ENCODE measurements at regions not wholly inside any gene's neighbourhood (a gene's known extent, or its start where the extent isn't known, plus 50 kb on each side); places are given as distances from the start of the nearest gene placed in this dataset.

- Histone ChIP-seq H3K9ac (no peak overlapping the region), H3K27me3 (no peaks in the 10 kb centered on the region), H3K4me1 (no peaks in the 10 kb centered on the region), H3K9me3 (ENCODE audit: low read depth) (no peaks in the 10 kb centered on the region), H3K36me3 (no peaks in the 10 kb centered on the region), H2AFZ (replicated peaks) (no peak overlapping the region), H3F3A (ENCODE audit: low read depth) (no peaks in the 10 kb centered on the region), H3K27ac (no peak overlapping the region), H3K79me2 (ENCODE audit: low read depth) (no peaks in the 10 kb centered on the region), H4K20me1 (ENCODE audit: low read depth) (no peaks in the 10 kb centered on the region), H3K4me3 (no peak overlapping the region), H3K4me2 (no peak overlapping the region)
- H3K36me3 Mint-ChIP-seq, result no peaks in the 10 kb centered on the region
- H3K27me3 Mint-ChIP-seq (ENCODE audit: insufficient read depth, low read depth), result peaks cover 2% of the 10 kb centered on the region
- no peak overlapping the region for H3K4me3 Mint-ChIP-seq
- no peak overlapping the region for H3K27ac Mint-ChIP-seq
- no peak for DNase-seq (ENCODE audit: low spot score)
- no peaks in the 10 kb centered on the region for H3K4me1 Mint-ChIP-seq
- TF ChIP-seq EZH2 (IDR thresholded peaks at IDR 0.05), result no peak
- no peak for TF ChIP-seq CTCF (IDR thresholded peaks at IDR 0.05)
- no peak for TF ChIP-seq EZH2phosphoT487 (IDR thresholded peaks at IDR 0.05)
- no peaks in the 10 kb centered on the region for H3K9me3 Mint-ChIP-seq
These were observed 240.2 kb downstream of the PTEN start for GRCh38 chr10:88103576-88103975.

DNA sequence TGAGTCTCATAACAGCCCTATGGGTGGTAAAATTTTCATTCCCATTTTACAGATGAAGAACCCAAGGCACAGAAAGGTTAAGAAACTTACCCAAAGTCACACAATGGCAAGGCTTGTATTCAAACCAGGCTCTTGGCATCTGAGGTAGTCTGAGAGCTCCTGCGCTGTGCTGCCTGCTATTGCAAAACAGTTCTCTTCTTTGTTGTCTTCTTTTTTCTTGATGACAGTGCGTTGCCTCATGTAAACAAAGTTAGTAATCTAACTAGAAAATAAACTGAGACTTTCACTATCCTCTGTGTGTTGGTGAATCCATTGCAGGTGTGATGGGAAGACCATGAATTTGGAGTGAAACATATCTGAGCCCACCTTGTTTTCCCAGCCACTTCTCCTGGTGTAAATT lies 240.8 kb downstream of the PTEN start:
- Histone ChIP-seq H4K20me1 (ENCODE audit: low read depth) (no peaks in the 10 kb centered on the region), H3K4me2 (no peak overlapping the region), H3K4me1 (no peaks in the 10 kb centered on the region), H3K36me3 (no peaks in the 10 kb centered on the region), H3K4me3 (no peak overlapping the region), H3F3A (ENCODE audit: low read depth) (no peaks in the 10 kb centered on the region), H3K9me3 (ENCODE audit: low read depth) (no peaks in the 10 kb centered on the region), H3K79me2 (ENCODE audit: low read depth) (no peaks in the 10 kb centered on the region), H3K27ac (no peak overlapping the region), H3K9ac (no peak overlapping the region), H2AFZ (replicated peaks) (no peak overlapping the region), H3K27me3 (no peaks in the 10 kb centered on the region)
- no peaks in the 10 kb centered on the region for H3K9me3 Mint-ChIP-seq
- H3K27me3 Mint-ChIP-seq (ENCODE audit: insufficient read depth, low read depth), result peaks cover 2% of the 10 kb centered on the region
- no peaks in the 10 kb centered on the region for H3K4me1 Mint-ChIP-seq
- no peak overlapping the region for H3K4me3 Mint-ChIP-seq
- H3K36me3 Mint-ChIP-seq, result no peaks in the 10 kb centered on the region
- no peak for DNase-seq (ENCODE audit: low spot score)
- H3K27ac Mint-ChIP-seq, result no peak overlapping the region
- TF ChIP-seq CTCF (IDR thresholded peaks at IDR 0.05) (no peak), EZH2phosphoT487 (IDR thresholded peaks at IDR 0.05) (no peak), EZH2 (IDR thresholded peaks at IDR 0.05) (no peak)

- no peaks in the 10 kb centered on the region for H3K36me3 ChIP-seq
- Mint-ChIP-seq H3K9me3 (no peaks in the 10 kb centered on the region), H3K27ac (no peak overlapping the region), H3K4me1 (no peaks in the 10 kb centered on the region), H3K4me3 (no peak overlapping the region), H3K27me3 (ENCODE audit: insufficient read depth, low read depth) (peaks cover 4% of the 10 kb centered on the region), H3K36me3 (no peaks in the 10 kb centered on the region)
- no peaks in the 10 kb centered on the region for H3K27me3 ChIP-seq
- H3K4me1 ChIP-seq, result no peaks in the 10 kb centered on the region
- TF ChIP-seq EZH2phosphoT487 (IDR thresholded peaks at IDR 0.05), result no peak
- no peak for TF ChIP-seq CTCF (IDR thresholded peaks at IDR 0.05)
- no peak for TF ChIP-seq EZH2 (IDR thresholded peaks at IDR 0.05)
- H3F3A ChIP-seq (ENCODE audit: low read depth), result no peaks in the 10 kb centered on the region
- H3K79me2 ChIP-seq (ENCODE audit: low read depth), result no peaks in the 10 kb centered on the region
- no peak overlapping the region for H3K4me3 ChIP-seq
- no peaks in the 10 kb centered on the region for H4K20me1 ChIP-seq (ENCODE audit: low read depth)
- H3K27ac ChIP-seq, result no peak overlapping the region
- H2AFZ ChIP-seq (replicated peaks), result no peak overlapping the region
- no peak overlapping the region for H3K4me2 ChIP-seq
- H3K9me3 ChIP-seq (ENCODE audit: low read depth), result no peaks in the 10 kb centered on the region
- no peak overlapping the region for H3K9ac ChIP-seq
- no peak for DNase-seq (ENCODE audit: low spot score)
These were observed 242.9 kb downstream of the PTEN start for GRCh38 chr10:88106366-88106765.

All from neural progenitor cell (in vitro differentiated cells).